Psoas muscle (tissue), 7 donors: ENCODE measurements at regions not wholly inside any gene's neighbourhood (a gene's known extent, or its start where the extent isn't known, plus 50 kb on each side); places are given as distances from the start of the nearest gene placed in this dataset.

Experiments
- ATAC-seq, 4 donors: fragments of 200-7000 bp; cut with Tn5 transposase; one replicate each; pipeline ENCODE4 v1.9.1; 2020; ENCODE audit warnings: moderate library complexity in 3 of 4, mild to moderate bottlenecking in 2 of 4
- DNase-seq, 2 donors: peaks; one replicate each; pipeline ENCODE4 v3.0.0-alpha.2; 2020
- H3K27ac ChIP-seq: fragments of 200-600 bp; one replicate; pipeline ENCODE4 v1.8.0; 2022
- H3K27me3 ChIP-seq, 3 donors: fragments of 200-600 bp in 1 of 3; one replicate each; pipeline versions ENCODE4 v1.6.1 to v1.8.0; 2013 to 2022; ENCODE audit warnings: low read length in 2 of 3, mild to moderate bottlenecking in 2 of 3, moderate library complexity in 1 of 3; ENCODE audit not compliant: insufficient read depth in 3 of 3
- H3K36me3 ChIP-seq, 2 donors: fragments of 200-600 bp in 1 of 2; one replicate each; pipeline versions ENCODE4 v1.6.1 to v1.8.0; 2013 to 2022; ENCODE audit warnings: low read depth in 1 of 2, mild to moderate bottlenecking in 1 of 2, moderate library complexity in 1 of 2; ENCODE audit not compliant: insufficient read depth in 1 of 2
- H3K4me1 ChIP-seq: fragments of 200-600 bp; one replicate; pipeline ENCODE4 v1.8.0; 2022
- H3K4me3 ChIP-seq: fragments of 200-600 bp; one replicate; pipeline ENCODE4 v1.8.0; 2022; ENCODE audit warnings: mild to moderate bottlenecking
- H3K9me3 ChIP-seq: fragments of 200-600 bp; one replicate; pipeline ENCODE4 v1.8.0; 2022
- CTCF ChIP-seq: fragments of 200-600 bp; IDR thresholded peaks from one replicate; pipeline ENCODE4 v1.8.0; 2022; ENCODE audit warnings: antibody characterized with exemption
- whole genome bisulfite sequencing, 3 donors: extraction: QIAGEN DNeasy Blood & Tissue Kit; methylation state at CpG; one replicate each; pipeline versions ENCODE4 v1.1.6 to v1.1.7; 2013; 5-methylcytosine and 5-hydroxymethylcytosine counted together
- intact Hi-C, 2 donors: fragments of 100-400 bp; cut with DNase I; formaldehyde crosslinking; loops; one replicate each; pipeline versions ENCODE4 v1.11.0 to v1.14.2; 2022
- donor health status: healthy with polysubstance abuse.
- donor health status: DM: no; HTN: no; CAD: no; lungs with moderate emphysema.
- donor health status: Bipolar disorder and iron deficiency.
- donor health status: healthy.
- donor health status: DM: yes; HTN: yes; CAD: no.
- donor health status: DM: no; HTN: no; CAD: no.
- donor health status: DM: yes; HTN: yes; CAD: no.

GRCh38 chr12:93001407-93001806 lies 72.3 kb upstream of the EEA1 start:
- DNase-seq: no peak
- no peaks in the 10 kb centered on the region for H3K9me3 ChIP-seq
- H3K27ac ChIP-seq: no peak overlapping the region
- intact Hi-C loops: no loop called here
- TF ChIP-seq CTCF: no peak
- no peaks in the 10 kb centered on the region for H3K36me3 ChIP-seq
- peaks cover 12% of the 10 kb centered on the region for H3K4me1 ChIP-seq
- no peak for ATAC-seq
- no peaks in the 10 kb centered on the region for H3K27me3 ChIP-seq
- 82 to 89% (median 83%) methylated on average over 3 of the region's 3 CpGs for WGBS, 3 donors
- no peak overlapping the region for H3K4me3 ChIP-seq

- DNase-seq (peak in 1 of 2 donors; percentile 17), ATAC-seq (peak; percentile 57 to 85 (median 74))
- no peak overlapping the region for H3K27ac ChIP-seq
- H3K27me3 ChIP-seq: no peaks in the 10 kb centered on the region
- no peaks in the 10 kb centered on the region for H3K9me3 ChIP-seq
- intact Hi-C loops: no loop called here
- 23 to 53% (median 26%) methylated on average over 7 of the region's 7 CpGs for WGBS, 3 donors
- peaks cover 12% of the 10 kb centered on the region for H3K4me1 ChIP-seq
- no peak for TF ChIP-seq CTCF
- H3K36me3 ChIP-seq: no peaks in the 10 kb centered on the region
- no peak overlapping the region for H3K4me3 ChIP-seq
Observed at GRCh38 chr12:93002293-93003054, 73.4 kb upstream of the EEA1 start.

- H3K36me3 ChIP-seq: no peaks in the 10 kb centered on the region
- no peak for DNase-seq
- peaks cover 12% of the 10 kb centered on the region for H3K4me1 ChIP-seq
- no peak overlapping the region for H3K4me3 ChIP-seq
- ATAC-seq: no peak
- 60 to 83% (median 63%) methylated on average over 9 of the region's 9 CpGs for WGBS, 3 donors
- H3K27me3 ChIP-seq: no peaks in the 10 kb centered on the region
- intact Hi-C loops: no loop called here
- no peak overlapping the region for H3K27ac ChIP-seq
- no peaks in the 10 kb centered on the region for H3K9me3 ChIP-seq
- no peak for TF ChIP-seq CTCF
Observed at GRCh38 chr12:93003531-93004239, 74.6 kb upstream of the EEA1 start.

GRCh38 chr12:93005928-93006392 lies 76.9 kb upstream of the EEA1 start:
- intact Hi-C loops: no loop called here

More at GRCh38 chr12:93005928-93006392, 76.9 kb upstream of the EEA1 start:
- no peak for DNase-seq
- Histone ChIP-seq H3K4me1 (peaks cover 12% of the 10 kb centered on the region), H3K4me3 (no peak overlapping the region), H3K36me3 (no peaks in the 10 kb centered on the region), H3K27ac (no peak overlapping the region), H3K27me3 (no peaks in the 10 kb centered on the region), H3K9me3 (no peaks in the 10 kb centered on the region)
- TF ChIP-seq CTCF: no peak
- no peak for ATAC-seq
- WGBS, 3 donors: 91 to 92% (median 92%) methylated on average over 8 of the region's 8 CpGs
